ENCODE measurements at regions not wholly inside any gene's neighbourhood (a gene's known extent, or its start where the extent isn't known, plus 50 kb on each side); places are given as distances from the start of the nearest gene placed in this dataset.

GRCh38 chr1:235017719-235018118 is 110.9 kb downstream of the TOMM20 start:
- no peak overlapping the region for H3K4me3 ChIP-seq (ENCODE audit: insufficient read depth, low read depth, low read length)
- H3K4me1 ChIP-seq (ENCODE audit: insufficient read depth, low read length): peaks cover 30% of the 10 kb centered on the region
- peak overlapping the region; percentile 64 for H3K9ac ChIP-seq (ENCODE audit: low read length)
- Mint-ChIP-seq H3K36me3 (ENCODE audit: low read depth, unreplicated experiment) (peaks cover 4% of the 10 kb centered on the region), H3K9me3 (ENCODE audit: unreplicated experiment) (peaks cover 6% of the 10 kb centered on the region), H3K4me1 (ENCODE audit: low read depth, unreplicated experiment) (peaks cover 45% of the 10 kb centered on the region), H3K27me3 (ENCODE audit: low read depth, unreplicated experiment) (no peaks in the 10 kb centered on the region), H3K4me3 (ENCODE audit: unreplicated experiment) (peak overlapping the region; percentile 65), H3K27ac (ENCODE audit: unreplicated experiment) (peak overlapping the region; percentile 99)
- H3K27ac ChIP-seq (ENCODE audit: low read depth, low read length): peak overlapping the region; percentile 93
- no peaks in the 10 kb centered on the region for H4K20me1 ChIP-seq (ENCODE audit: insufficient read depth, low read length)
- no peak for TF ChIP-seq CTCF (IDR thresholded peaks at IDR 0.05; ENCODE audit: insufficient read depth, low read depth, low read length)
- no peak for TF ChIP-seq EZH2 (IDR thresholded peaks at IDR 0.05; ENCODE audit: insufficient read depth, low read length)
- peak; percentile 44 for DNase-seq (ENCODE audit: low read depth)
- no peaks in the 10 kb centered on the region for H3K36me3 ChIP-seq (ENCODE audit: insufficient read depth, low read length)
- H3K79me2 ChIP-seq (ENCODE audit: insufficient read depth, low read length): no peaks in the 10 kb centered on the region
- H3K9me3 ChIP-seq (ENCODE audit: insufficient read depth, low read depth, low read length): peaks cover 4% of the 10 kb centered on the region
- H3K4me2 ChIP-seq (ENCODE audit: low read length): peak overlapping the region; percentile 59
- no peak overlapping the region for H2AFZ ChIP-seq (ENCODE audit: low read depth, low read length)
- no peaks in the 10 kb centered on the region for H3K27me3 ChIP-seq (ENCODE audit: insufficient read depth, low read length)
- FAIRE-seq: no peak

GRCh38 chr1:235017191-235017590 is 111.4 kb downstream of the TOMM20 start:
- DNase-seq (ENCODE audit: low read depth): no peak
- Histone ChIP-seq H4K20me1 (ENCODE audit: insufficient read depth, low read length) (no peaks in the 10 kb centered on the region), H3K4me3 (ENCODE audit: insufficient read depth, low read depth, low read length) (no peak overlapping the region), H3K27ac (ENCODE audit: low read depth, low read length) (peak overlapping the region; percentile 93), H2AFZ (ENCODE audit: low read depth, low read length) (no peak overlapping the region), H3K9ac (ENCODE audit: low read length) (peak overlapping the region; percentile 64), H3K27me3 (ENCODE audit: insufficient read depth, low read length) (no peaks in the 10 kb centered on the region), H3K4me1 (ENCODE audit: insufficient read depth, low read length) (peaks cover 32% of the 10 kb centered on the region), H3K9me3 (ENCODE audit: insufficient read depth, low read depth, low read length) (peaks cover 4% of the 10 kb centered on the region), H3K4me2 (ENCODE audit: low read length) (no peak overlapping the region), H3K36me3 (ENCODE audit: insufficient read depth, low read length) (no peaks in the 10 kb centered on the region), H3K79me2 (ENCODE audit: insufficient read depth, low read length) (no peaks in the 10 kb centered on the region)
- Mint-ChIP-seq H3K9me3 (ENCODE audit: unreplicated experiment) (peaks cover 6% of the 10 kb centered on the region), H3K4me3 (ENCODE audit: unreplicated experiment) (no peak overlapping the region), H3K4me1 (ENCODE audit: low read depth, unreplicated experiment) (peaks cover 45% of the 10 kb centered on the region), H3K27ac (ENCODE audit: unreplicated experiment) (peak overlapping the region; percentile 99), H3K27me3 (ENCODE audit: low read depth, unreplicated experiment) (no peaks in the 10 kb centered on the region), H3K36me3 (ENCODE audit: low read depth, unreplicated experiment) (peaks cover 4% of the 10 kb centered on the region)
- no peak for FAIRE-seq
- no peak for TF ChIP-seq EZH2 (IDR thresholded peaks at IDR 0.05; ENCODE audit: insufficient read depth, low read length)
- TF ChIP-seq CTCF (IDR thresholded peaks at IDR 0.05; ENCODE audit: insufficient read depth, low read depth, low read length): no peak

GRCh38 chr1:235015291-235015985 is 113.2 kb downstream of the TOMM20 start:
- Histone ChIP-seq H3K9ac (ENCODE audit: low read length) (no peak overlapping the region), H4K20me1 (ENCODE audit: insufficient read depth, low read length) (no peaks in the 10 kb centered on the region), H3K4me3 (ENCODE audit: insufficient read depth, low read depth, low read length) (no peak overlapping the region), H3K4me2 (ENCODE audit: low read length) (no peak overlapping the region), H3K4me1 (ENCODE audit: insufficient read depth, low read length) (peaks cover 43% of the 10 kb centered on the region), H2AFZ (ENCODE audit: low read depth, low read length) (no peak overlapping the region), H3K27ac (ENCODE audit: low read depth, low read length) (no peak overlapping the region), H3K9me3 (ENCODE audit: insufficient read depth, low read depth, low read length) (peaks cover 4% of the 10 kb centered on the region), H3K27me3 (ENCODE audit: insufficient read depth, low read length) (no peaks in the 10 kb centered on the region), H3K36me3 (ENCODE audit: insufficient read depth, low read length) (no peaks in the 10 kb centered on the region), H3K79me2 (ENCODE audit: insufficient read depth, low read length) (no peaks in the 10 kb centered on the region)
- H3K27me3 Mint-ChIP-seq (ENCODE audit: low read depth, unreplicated experiment): no peaks in the 10 kb centered on the region
- FAIRE-seq (no peak), DNase-seq (ENCODE audit: low read depth) (no peak)
- no peak for TF ChIP-seq CTCF (IDR thresholded peaks at IDR 0.05; ENCODE audit: insufficient read depth, low read depth, low read length)
- no peak for TF ChIP-seq EZH2 (IDR thresholded peaks at IDR 0.05; ENCODE audit: insufficient read depth, low read length)
- peaks cover 6% of the 10 kb centered on the region for H3K9me3 Mint-ChIP-seq (ENCODE audit: unreplicated experiment)
- H3K27ac Mint-ChIP-seq (ENCODE audit: unreplicated experiment): peak overlapping the region; percentile 82
- H3K4me3 Mint-ChIP-seq (ENCODE audit: unreplicated experiment): no peak overlapping the region
- H3K4me1 Mint-ChIP-seq (ENCODE audit: low read depth, unreplicated experiment): peaks cover 53% of the 10 kb centered on the region
- H3K36me3 Mint-ChIP-seq (ENCODE audit: low read depth, unreplicated experiment): peaks cover 4% of the 10 kb centered on the region

Data from astrocyte (in vitro differentiated cells and primary cell).